ENCODE measurements at regions not wholly inside any gene's neighbourhood (a gene's known extent, or its start where the extent isn't known, plus 50 kb on each side); places are given as distances from the start of the nearest gene placed in this dataset.

GRCh38 chr21:28758042-28758882, 234.4 kb downstream of the LTN1 start:
- TF ChIP-seq CTCF (IDR thresholded peaks at IDR 0.05) (no peak), POLR2AphosphoS5 (IDR thresholded peaks at IDR 0.05; ENCODE audit: low read depth, low read length) (no peak), REST (IDR thresholded peaks at IDR 0.05; ENCODE audit: insufficient read depth in 1 of 2, low read depth in 2 of 2, low read length in 1 of 2) (no peak), SIN3A (IDR thresholded peaks at IDR 0.05; ENCODE audit: borderline replicate concordance, insufficient read depth, low read depth, low read length) (no peak), TCF7L2 (IDR thresholded peaks at IDR 0.05; ENCODE audit: low read depth, low read length) (no peak)
